ENCODE measurements at regions not wholly inside any gene's neighbourhood (a gene's known extent, or its start where the extent isn't known, plus 50 kb on each side); places are given as distances from the start of the nearest gene placed in this dataset.

DNA sequence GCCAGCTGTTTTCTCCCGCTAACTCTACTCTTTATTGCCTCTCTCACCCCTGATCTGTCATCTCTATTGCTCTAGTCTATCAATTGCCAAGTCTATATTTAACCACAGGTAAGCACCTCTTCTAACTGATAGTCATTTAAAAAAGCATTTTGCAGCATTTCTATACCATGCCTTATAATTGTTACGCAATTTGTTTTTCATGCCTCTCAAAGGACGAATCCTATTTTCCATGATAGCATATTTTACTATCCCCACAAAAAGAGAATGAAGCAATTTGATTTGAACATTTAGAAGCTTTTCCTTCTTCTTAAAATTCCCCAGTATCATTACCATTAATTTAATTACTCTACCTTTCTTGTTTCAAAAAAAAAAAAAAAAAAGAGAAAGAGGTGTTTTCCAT, 432.8 kb upstream of the ZP4 start:
- TF ChIP-seq, protein P1, sequence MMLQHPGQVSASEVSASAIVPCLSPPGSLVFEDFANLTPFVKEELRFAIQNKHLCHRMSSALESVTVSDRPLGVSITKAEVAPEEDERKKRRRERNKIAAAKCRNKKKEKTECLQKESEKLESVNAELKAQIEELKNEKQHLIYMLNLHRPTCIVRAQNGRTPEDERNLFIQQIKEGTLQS (IDR thresholded peaks at IDR 0.05): no peak
- TF ChIP-seq, protein P2, sequence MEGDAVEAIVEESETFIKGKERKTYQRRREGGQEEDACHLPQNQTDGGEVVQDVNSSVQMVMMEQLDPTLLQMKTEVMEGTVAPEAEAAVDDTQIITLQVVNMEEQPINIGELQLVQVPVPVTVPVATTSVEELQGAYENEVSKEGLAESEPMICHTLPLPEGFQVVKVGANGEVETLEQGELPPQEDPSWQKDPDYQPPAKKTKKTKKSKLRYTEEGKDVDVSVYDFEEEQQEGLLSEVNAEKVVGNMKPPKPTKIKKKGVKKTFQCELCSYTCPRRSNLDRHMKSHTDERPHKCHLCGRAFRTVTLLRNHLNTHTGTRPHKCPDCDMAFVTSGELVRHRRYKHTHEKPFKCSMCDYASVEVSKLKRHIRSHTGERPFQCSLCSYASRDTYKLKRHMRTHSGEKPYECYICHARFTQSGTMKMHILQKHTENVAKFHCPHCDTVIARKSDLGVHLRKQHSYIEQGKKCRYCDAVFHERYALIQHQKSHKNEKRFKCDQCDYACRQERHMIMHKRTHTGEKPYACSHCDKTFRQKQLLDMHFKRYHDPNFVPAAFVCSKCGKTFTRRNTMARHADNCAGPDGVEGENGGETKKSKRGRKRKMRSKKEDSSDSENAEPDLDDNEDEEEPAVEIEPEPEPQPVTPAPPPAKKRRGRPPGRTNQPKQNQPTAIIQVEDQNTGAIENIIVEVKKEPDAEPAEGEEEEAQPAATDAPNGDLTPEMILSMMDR (IDR thresholded peaks at IDR 0.05; ENCODE audit: low read depth, low read length, missing input control): no peak
- TF ChIP-seq YY1 (IDR thresholded peaks at IDR 0.05) (no peak), RAD21 (IDR thresholded peaks at IDR 0.05) (no peak)
- TF ChIP-seq, protein P3, sequence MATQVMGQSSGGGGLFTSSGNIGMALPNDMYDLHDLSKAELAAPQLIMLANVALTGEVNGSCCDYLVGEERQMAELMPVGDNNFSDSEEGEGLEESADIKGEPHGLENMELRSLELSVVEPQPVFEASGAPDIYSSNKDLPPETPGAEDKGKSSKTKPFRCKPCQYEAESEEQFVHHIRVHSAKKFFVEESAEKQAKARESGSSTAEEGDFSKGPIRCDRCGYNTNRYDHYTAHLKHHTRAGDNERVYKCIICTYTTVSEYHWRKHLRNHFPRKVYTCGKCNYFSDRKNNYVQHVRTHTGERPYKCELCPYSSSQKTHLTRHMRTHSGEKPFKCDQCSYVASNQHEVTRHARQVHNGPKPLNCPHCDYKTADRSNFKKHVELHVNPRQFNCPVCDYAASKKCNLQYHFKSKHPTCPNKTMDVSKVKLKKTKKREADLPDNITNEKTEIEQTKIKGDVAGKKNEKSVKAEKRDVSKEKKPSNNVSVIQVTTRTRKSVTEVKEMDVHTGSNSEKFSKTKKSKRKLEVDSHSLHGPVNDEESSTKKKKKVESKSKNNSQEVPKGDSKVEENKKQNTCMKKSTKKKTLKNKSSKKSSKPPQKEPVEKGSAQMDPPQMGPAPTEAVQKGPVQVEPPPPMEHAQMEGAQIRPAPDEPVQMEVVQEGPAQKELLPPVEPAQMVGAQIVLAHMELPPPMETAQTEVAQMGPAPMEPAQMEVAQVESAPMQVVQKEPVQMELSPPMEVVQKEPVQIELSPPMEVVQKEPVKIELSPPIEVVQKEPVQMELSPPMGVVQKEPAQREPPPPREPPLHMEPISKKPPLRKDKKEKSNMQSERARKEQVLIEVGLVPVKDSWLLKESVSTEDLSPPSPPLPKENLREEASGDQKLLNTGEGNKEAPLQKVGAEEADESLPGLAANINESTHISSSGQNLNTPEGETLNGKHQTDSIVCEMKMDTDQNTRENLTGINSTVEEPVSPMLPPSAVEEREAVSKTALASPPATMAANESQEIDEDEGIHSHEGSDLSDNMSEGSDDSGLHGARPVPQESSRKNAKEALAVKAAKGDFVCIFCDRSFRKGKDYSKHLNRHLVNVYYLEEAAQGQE (IDR thresholded peaks at IDR 0.05): no peak
